T47D (cell line): ENCODE measurements at regions not wholly inside any gene's neighbourhood (a gene's known extent, or its start where the extent isn't known, plus 50 kb on each side); places are given as distances from the start of the nearest gene placed in this dataset.

Source experiments
- DNase-seq, 2 experiments: peaks; one replicate each; pipeline versions ENCODE4 v3.0.0 to v3.0.0-alpha.2; 2011 to 2012; ENCODE audit warnings: low read depth in 1 of 2, low spot score in 1 of 2
- JUND ChIP-seq: IDR thresholded peaks from 2 replicates; pipeline ENCODE4 v1.6.1; 2012; ENCODE audit warnings: low read depth
- in situ Hi-C: cut with HindIII; loops from 2 replicates; pipeline ENCODE4 v1.10.0; 2016; ENCODE audit warnings: low sequenced_read_pairs, low pct_unique_long_range_greater_than_20kb

DNA sequence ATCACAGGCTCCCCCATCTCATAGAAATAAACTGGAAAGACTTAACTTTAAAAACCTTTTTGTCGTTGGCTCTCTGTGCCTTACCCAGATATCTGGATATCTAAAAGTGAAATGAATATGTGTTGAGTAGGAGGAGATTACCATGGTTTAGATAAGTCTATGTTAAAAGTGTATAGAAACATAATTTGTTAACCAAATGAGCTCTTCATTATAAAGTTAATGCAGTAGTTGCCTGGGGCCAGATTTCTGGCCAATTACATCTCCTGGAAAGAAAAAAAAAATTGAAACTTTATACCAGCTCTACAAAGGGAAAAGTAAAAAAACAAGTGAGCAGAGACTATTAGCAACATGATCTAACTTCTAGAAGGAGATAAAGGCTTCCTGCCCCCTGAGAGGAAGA is 259.6 kb upstream of the UBE2E3 start:
- DNase-seq, result no peak
- in situ Hi-C loops, result no loop called here
- TF ChIP-seq JUND, result no peak

- TF ChIP-seq JUND, result no peak
- in situ Hi-C loops, result no loop called here
- DNase-seq, result no peak
These were observed 262.8 kb upstream of the UBE2E3 start for GRCh38 chr2:180717588-180717987.

GRCh38 chr2:180716186-180717180 is 263.9 kb upstream of the UBE2E3 start:
- DNase-seq, result no peak
- TF ChIP-seq JUND, result no peak
- in situ Hi-C loops, result no loop called here

DNA sequence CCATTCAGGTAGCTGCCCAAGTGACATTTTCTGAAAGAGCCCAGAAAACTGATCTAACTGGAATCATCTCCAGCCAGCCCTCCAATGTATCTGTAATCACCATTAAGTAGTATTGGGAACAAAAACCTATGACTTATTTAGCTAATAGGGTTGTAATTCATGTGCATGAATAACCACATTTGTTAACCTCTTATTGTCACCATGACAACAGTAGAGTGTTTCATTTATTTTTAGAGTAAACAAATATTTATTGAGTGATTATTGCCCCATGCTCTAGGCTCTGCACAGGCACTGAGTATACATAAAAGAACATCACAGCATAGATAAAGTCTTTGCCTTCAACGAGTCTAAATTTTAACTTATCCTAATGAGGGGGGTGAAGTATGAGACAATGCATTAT is 265.4 kb upstream of the UBE2E3 start:
- DNase-seq, result peak in 1 of 2 experiments; percentile 54
- TF ChIP-seq JUND, result 0 out of 2 replicates have a peak, but pooled peaks have one; percentile 26
- in situ Hi-C loops, result no loop called here

GRCh38 chr2:180709392-180710145 is 270.8 kb upstream of the UBE2E3 start:
- in situ Hi-C loops, result no loop called here
- no peak for TF ChIP-seq JUND
- DNase-seq, result no peak

GRCh38 chr2:180707884-180708205 is 272.6 kb upstream of the UBE2E3 start:
- no peak for DNase-seq
- in situ Hi-C loops, result no loop called here
- no peak for TF ChIP-seq JUND

DNA sequence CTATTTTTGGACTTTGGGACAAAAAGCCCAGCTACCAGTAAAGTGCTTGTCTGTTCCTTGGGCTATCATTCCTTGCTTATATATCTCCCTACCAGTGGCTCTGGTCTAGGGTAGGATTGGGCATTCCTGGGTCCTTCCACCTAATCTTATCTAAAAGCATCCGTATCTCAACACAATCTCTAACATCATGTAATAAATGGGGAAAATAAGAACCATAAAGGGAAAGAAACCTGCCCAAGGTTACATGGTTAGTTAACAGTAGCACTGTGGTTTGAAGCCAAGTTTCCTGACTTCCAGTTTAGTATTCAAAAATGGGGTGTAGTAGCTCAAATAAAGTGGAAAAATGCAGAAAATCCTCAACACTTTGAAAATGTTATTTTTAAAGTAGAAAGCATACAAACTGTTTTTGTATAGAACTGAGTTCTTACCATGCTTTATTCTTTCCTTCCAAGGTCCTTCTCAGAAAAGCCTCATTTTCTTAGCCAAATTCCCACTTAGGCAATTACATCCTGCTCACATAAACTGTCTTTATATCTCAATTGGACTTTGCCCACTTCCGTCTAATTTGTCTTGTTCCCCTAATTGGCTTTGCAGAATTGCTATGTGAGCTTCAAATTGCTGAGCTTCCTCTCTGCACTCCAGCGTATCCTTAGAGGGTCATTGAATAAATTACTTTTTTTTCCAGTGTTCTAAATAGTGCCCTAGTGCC is 273.1 kb upstream of the UBE2E3 start:
- no peak for DNase-seq
- in situ Hi-C loops, result no loop called here
- no peak for TF ChIP-seq JUND

GRCh38 chr2:180706694-180707093 is 273.7 kb upstream of the UBE2E3 start:
- in situ Hi-C loops, result no loop called here
- DNase-seq, result no peak
- no peak for TF ChIP-seq JUND

GRCh38 chr2:180705551-180705950 is 274.9 kb upstream of the UBE2E3 start:
- no peak for TF ChIP-seq JUND
- no peak for DNase-seq
- in situ Hi-C loops, result no loop called here

- in situ Hi-C loops, result no loop called here
- no peak for TF ChIP-seq JUND
- DNase-seq, result no peak
These were observed 275.3 kb upstream of the UBE2E3 start for GRCh38 chr2:180705122-180705521.

DNA sequence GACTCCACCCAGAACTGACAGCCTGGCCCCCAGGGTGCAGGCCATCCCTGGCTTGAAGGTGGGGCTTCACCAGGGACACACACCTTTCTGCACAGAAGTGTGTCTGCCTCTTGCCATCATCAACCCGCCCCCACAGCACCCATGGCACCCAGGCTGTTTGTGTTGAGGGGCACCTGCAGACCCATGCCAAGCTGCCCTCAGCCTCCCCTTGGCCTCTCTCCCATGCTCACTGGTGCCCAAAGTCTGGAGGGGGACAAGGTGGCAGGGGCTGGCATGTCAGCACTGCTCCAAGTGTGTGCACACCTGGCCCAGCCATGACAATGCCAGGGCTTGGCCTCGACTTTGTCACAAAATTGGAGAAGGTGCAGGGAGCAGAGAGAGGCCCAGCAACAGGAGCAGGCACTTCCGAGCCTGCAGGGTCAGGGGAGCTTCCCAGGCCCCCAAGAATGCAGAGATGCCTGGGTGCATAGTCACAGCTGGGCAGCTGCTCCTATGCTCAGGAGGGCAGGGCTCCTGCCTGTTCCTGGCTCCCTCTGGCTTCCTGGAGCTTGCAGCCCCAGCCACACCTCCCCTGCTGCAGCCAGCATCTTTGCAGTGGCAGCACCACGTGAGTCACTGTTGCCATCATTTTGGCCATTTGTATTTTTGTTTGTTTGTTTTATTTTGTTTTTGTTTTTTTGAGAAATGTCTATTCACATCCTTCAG is 280.6 kb upstream of the UBE2E3 start:
- no peak for DNase-seq
- in situ Hi-C loops, result no loop called here
- TF ChIP-seq JUND, result no peak

DNA sequence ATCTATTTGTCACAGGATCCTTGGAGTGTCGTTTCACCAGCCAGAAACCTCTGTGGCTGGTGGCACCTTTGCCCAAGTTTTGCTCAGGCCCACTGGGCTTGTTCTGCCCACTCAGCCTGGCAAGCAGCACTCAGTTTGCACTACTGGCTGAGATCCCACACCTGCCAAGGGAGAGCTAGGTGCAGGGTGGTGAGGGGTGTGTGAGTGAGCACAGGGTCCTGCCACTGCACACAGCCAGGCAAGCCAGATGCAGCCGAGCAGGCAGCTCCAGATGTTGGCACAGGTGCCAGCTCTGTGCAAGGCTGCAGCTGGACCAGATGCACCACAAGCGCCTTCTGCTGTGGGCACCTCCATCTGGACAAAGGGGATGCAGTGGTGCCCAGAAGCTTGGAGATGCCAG is 281.7 kb upstream of the UBE2E3 start:
- DNase-seq, result no peak
- TF ChIP-seq JUND, result no peak
- in situ Hi-C loops, result no loop called here
